Naive thymus-derived CD8-positive, alpha-beta T cell (primary cell): ENCODE measurements at regions not wholly inside any gene's neighbourhood (a gene's known extent, or its start where the extent isn't known, plus 50 kb on each side); places are given as distances from the start of the nearest gene placed in this dataset.
A peak's percentile ranks its signal among the peaks of the same experiment; 100 is the strongest.

Source experiments
- ATAC-seq, 2 donors: fragments of 150-1000 bp; cut with Tn5 transposase in 1 of 2; sonication (Bioruptor Pico), chemical (Tn5 transposase) in 1 of 2; 1 replicate in 1 of 2; 2 replicates in 1 of 2; pipeline ENCODE4 v1.10.0; 2021; ENCODE audit warnings: mild to moderate bottlenecking in 2 of 2, moderate library complexity in 2 of 2
- POLR2A ChIA-PET: fragments of 350-600 bp; sonication (Branson Sonifier 250); formaldehyde crosslinking; loops from one replicate; lab custom pipeline; 2021; ENCODE audit warnings: antibody characterized with exemption; lab: Charles Lee
- DNase-seq, 10 donors: peaks; one replicate each; pipeline versions ENCODE4 v3.0.0 to v3.0.0-alpha.2; 2020 to 2022
- H3K27ac Mint-ChIP-seq, 10 donors: one replicate each; pipeline ENCODE4 v1.8.0; 2020 to 2022; ENCODE audit warnings: mild to moderate bottlenecking in 10 of 10, mixed read lengths in 10 of 10, moderate library complexity in 4 of 10, inconsistent platforms in 1 of 10
- H3K27me3 Mint-ChIP-seq, 5 donors: one replicate each; pipeline ENCODE4 v1.8.0; 2021 to 2022; ENCODE audit warnings: mixed read lengths in 5 of 5
- H3K36me3 Mint-ChIP-seq, 3 donors: one replicate each; pipeline ENCODE4 v1.8.0; 2020 to 2022; ENCODE audit warnings: mixed read lengths in 3 of 3, mild to moderate bottlenecking in 2 of 3, inconsistent platforms in 1 of 3
- H3K4me1 Mint-ChIP-seq, 4 donors: one replicate each; pipeline ENCODE4 v1.8.0; 2021 to 2022; ENCODE audit warnings: mixed read lengths in 4 of 4
- H3K4me3 Mint-ChIP-seq, 10 donors: one replicate each; pipeline ENCODE4 v1.8.0; 2020 to 2022; ENCODE audit warnings: mild to moderate bottlenecking in 10 of 10, mixed read lengths in 10 of 10, moderate library complexity in 6 of 10, inconsistent platforms in 1 of 10
- H3K9me3 Mint-ChIP-seq, 9 donors: one replicate each; pipeline ENCODE4 v1.8.0; 2020 to 2022; ENCODE audit warnings: mixed read lengths in 9 of 9, mild to moderate bottlenecking in 3 of 9, inconsistent platforms in 1 of 9, moderate library complexity in 1 of 9

DNA sequence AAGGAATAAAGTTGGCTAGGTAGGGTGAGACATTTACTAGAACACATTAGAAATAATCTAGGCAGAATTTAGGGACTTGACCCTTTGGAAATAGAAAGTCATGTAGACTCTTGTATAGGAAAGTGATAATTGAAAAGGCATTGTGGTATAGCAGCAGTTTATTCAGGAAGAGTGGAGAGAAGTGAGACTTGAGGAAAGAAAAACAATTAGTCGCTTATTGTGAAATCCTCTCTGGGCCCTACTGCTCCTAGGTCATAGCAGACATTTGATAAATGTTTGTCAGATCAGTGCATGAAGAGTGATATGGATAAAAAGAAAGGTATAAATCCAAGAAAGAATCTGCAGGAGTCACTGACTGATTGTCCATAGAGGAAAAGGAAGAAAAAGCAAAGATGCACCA lies 337.6 kb downstream of the HNRNPD start:
- POLR2A ChIA-PET: no interaction called here
- DNase-seq: no peak
- H3K27me3 Mint-ChIP-seq: peaks cover 27 to 88% (median 28%) of the 10 kb centered on the region in 5 donors
- no peaks in the 10 kb centered on the region for H3K9me3 Mint-ChIP-seq
- peak overlapping the region in 1 of 10 donors; percentile 19 for H3K27ac Mint-ChIP-seq
- H3K4me1 Mint-ChIP-seq: no peaks in the 10 kb centered on the region
- H3K4me3 Mint-ChIP-seq: no peak overlapping the region
- no peaks in the 10 kb centered on the region for H3K36me3 Mint-ChIP-seq
- no peak for ATAC-seq

DNA sequence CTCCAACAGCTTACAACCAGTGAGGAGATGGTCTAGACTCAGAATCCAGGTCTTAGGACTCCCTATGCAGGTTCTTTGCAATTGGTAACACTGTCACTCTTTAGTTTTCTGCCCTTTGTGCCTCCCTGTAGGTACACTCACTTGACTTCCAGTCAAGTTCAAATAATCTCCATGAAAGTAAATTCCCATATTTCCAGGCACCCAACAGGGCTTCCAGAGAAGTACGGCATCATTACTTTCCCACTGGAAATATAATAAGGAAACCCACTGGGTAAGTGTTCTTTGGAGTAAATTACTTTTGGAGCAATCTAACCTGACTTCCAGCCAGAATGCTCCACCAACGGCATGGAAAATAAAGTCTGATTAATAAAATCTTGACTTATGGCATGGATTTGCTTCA lies 338.9 kb downstream of the HNRNPD start:
- no peaks in the 10 kb centered on the region for H3K9me3 Mint-ChIP-seq
- POLR2A ChIA-PET: no interaction called here
- ATAC-seq: no peak
- no peak for DNase-seq
- no peaks in the 10 kb centered on the region for H3K4me1 Mint-ChIP-seq
- peaks cover 21 to 87% (median 25%) of the 10 kb centered on the region in 5 donors for H3K27me3 Mint-ChIP-seq
- H3K4me3 Mint-ChIP-seq: no peak overlapping the region
- no peak overlapping the region for H3K27ac Mint-ChIP-seq
- no peaks in the 10 kb centered on the region for H3K36me3 Mint-ChIP-seq

DNA sequence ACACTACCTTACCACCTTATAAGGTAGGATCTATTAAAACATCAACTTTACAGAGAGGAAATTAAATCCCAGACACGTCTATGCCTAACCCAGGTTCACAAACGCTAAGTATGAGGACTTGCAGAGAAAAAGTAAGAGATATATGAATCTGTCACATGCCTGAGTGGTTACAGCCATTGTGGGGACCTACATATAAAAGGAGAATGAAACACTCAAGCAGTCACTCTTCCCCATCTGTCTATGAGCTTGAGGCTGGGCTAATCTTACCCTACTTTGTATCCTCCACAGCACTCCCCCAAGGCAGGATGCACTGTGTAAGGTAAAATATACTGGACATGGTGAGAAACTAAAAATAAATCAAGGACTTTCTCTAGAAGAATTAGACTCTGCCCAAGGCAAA lies 339.9 kb downstream of the HNRNPD start:
- POLR2A ChIA-PET: no interaction called here
- Mint-ChIP-seq H3K27ac (no peak overlapping the region), H3K36me3 (no peaks in the 10 kb centered on the region), H3K4me1 (no peaks in the 10 kb centered on the region), H3K4me3 (no peak overlapping the region), H3K27me3 (peaks cover 21 to 85% (median 22%) of the 10 kb centered on the region in 5 donors), H3K9me3 (no peaks in the 10 kb centered on the region)
- ATAC-seq (no peak), DNase-seq (no peak)

DNA sequence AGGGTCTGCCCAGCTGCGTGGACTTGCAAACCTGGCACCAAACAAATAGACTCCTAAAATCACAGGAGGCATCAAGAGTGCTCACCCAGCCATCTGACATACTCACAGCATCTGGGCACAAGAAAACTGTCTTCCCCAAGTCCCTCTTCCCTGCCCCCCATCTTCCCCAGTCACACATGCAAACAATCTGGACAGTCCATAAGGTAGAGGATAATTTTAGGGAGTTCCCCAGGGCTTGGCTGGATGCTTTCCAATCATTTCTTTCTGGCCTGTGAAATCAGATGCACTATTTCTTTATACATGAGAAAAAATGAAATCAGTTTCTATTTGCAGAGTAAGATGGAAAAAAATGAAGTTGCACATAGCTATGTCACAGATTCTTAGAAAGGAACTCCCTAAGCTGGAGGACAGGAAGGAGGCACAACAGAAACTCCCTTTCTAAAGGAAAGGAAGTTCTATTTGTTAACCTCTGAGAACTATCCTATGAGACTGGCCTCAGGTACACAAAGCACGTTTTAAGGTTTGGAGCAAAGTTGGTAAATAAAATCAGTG lies 342.3 kb downstream of the HNRNPD start:
- ATAC-seq (no peak), DNase-seq (no peak)
- POLR2A ChIA-PET: no interaction called here
- Mint-ChIP-seq H3K4me1 (no peaks in the 10 kb centered on the region), H3K27ac (no peak overlapping the region), H3K4me3 (no peak overlapping the region), H3K27me3 (peaks cover 13 to 62% (median 18%) of the 10 kb centered on the region in 5 donors), H3K9me3 (no peaks in the 10 kb centered on the region), H3K36me3 (no peaks in the 10 kb centered on the region)

- peaks cover 0 to 5% (median 2%) of the 10 kb centered on the region in 3 donors for H3K36me3 Mint-ChIP-seq
- no peak for ATAC-seq
- no peak overlapping the region for H3K4me3 Mint-ChIP-seq
- POLR2A ChIA-PET: no interaction called here
- H3K27ac Mint-ChIP-seq: no peak overlapping the region
- H3K9me3 Mint-ChIP-seq: peaks cover 0 to 31% (median 14%) of the 10 kb centered on the region in 9 donors
- H3K4me1 Mint-ChIP-seq: no peaks in the 10 kb centered on the region
- peak in 3 of 10 donors; percentile 2 to 21 (median 14) for DNase-seq
- H3K27me3 Mint-ChIP-seq: peaks cover 6 to 20% (median 7%) of the 10 kb centered on the region in 5 donors
These were observed 356.1 kb downstream of the HNRNPD start for GRCh38 chr4:82017680-82018079.

- peaks cover 0 to 15% (median 4%) of the 10 kb centered on the region in 9 donors for H3K9me3 Mint-ChIP-seq
- H3K36me3 Mint-ChIP-seq: peaks cover 0 to 7% (median 6%) of the 10 kb centered on the region in 3 donors
- no peak overlapping the region for H3K4me3 Mint-ChIP-seq
- ATAC-seq (no peak), DNase-seq (no peak)
- POLR2A ChIA-PET: no interaction called here
- peaks cover 8 to 39% (median 10%) of the 10 kb centered on the region in 5 donors for H3K27me3 Mint-ChIP-seq
- no peaks in the 10 kb centered on the region for H3K4me1 Mint-ChIP-seq
- H3K27ac Mint-ChIP-seq: no peak overlapping the region
These were observed 368.6 kb downstream of the HNRNPD start for GRCh38 chr4:82005158-82005557.

DNA sequence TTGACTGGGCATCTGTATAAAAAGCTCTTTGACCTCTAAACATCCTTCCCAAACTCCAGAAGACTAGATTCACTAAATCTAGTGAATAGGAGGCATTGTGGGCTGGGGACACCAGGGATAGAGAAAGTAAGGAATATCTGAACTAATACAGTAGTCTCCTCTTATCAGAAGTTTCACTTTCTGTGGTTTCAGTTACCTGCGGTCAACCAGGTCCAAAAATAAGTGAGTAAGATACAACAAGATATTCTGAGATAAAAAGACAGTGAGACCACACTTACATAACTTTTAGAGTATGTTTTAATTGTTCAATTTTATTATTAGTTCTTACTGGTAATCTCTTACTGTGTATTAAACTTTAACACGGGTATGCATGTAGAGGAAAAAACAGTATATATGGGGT lies 376.5 kb downstream of the HNRNPD start:
- POLR2A ChIA-PET: no interaction called here
- H3K27ac Mint-ChIP-seq: no peak overlapping the region
- ATAC-seq (no peak), DNase-seq (no peak)
- peaks cover 0 to 3% (median 0%) of the 10 kb centered on the region in 5 donors for H3K27me3 Mint-ChIP-seq
- H3K4me3 Mint-ChIP-seq: no peak overlapping the region
- H3K36me3 Mint-ChIP-seq: peaks cover 0 to 6% (median 2%) of the 10 kb centered on the region in 3 donors
- H3K4me1 Mint-ChIP-seq: no peaks in the 10 kb centered on the region
- peaks cover 0 to 12% (median 3%) of the 10 kb centered on the region in 9 donors for H3K9me3 Mint-ChIP-seq

DNA sequence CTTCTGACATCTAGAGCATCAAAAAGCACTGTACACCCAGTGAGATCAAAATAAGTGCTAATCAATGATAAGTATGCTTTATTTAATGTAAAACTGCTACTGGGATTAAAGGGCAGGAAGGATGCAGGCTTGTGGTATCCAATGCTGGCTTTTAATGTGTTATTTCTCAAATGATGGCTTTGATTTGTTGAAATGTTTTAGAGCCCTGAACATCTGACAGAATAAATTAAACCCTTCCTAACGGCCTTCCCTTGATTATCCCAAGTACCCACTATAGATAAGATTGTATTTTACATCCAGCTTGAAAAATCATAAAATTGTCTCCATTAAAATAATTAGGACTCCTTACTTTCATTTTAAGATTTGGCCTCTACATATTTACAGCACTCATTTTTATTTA lies 382.9 kb downstream of the HNRNPD start:
- H3K36me3 Mint-ChIP-seq: peaks cover 0 to 4% (median 0%) of the 10 kb centered on the region in 3 donors
- no peak for ATAC-seq
- POLR2A ChIA-PET: no interaction called here

GRCh38 chr4:81990211-81990610 lies 383.6 kb downstream of the HNRNPD start:
- DNase-seq (no peak), ATAC-seq (no peak)
- Mint-ChIP-seq H3K4me3 (no peak overlapping the region), H3K4me1 (no peaks in the 10 kb centered on the region), H3K27ac (no peak overlapping the region), H3K27me3 (peaks cover 9 to 11% (median 9%) of the 10 kb centered on the region in 5 donors), H3K9me3 (no peaks in the 10 kb centered on the region), H3K36me3 (peaks cover 0 to 4% (median 0%) of the 10 kb centered on the region in 3 donors)
- POLR2A ChIA-PET: no interaction called here

More for the DNA sequence above, 382.9 kb downstream of the HNRNPD start:
- Mint-ChIP-seq H3K27me3 (peaks cover 6 to 11% (median 8%) of the 10 kb centered on the region in 5 donors), H3K27ac (no peak overlapping the region), H3K9me3 (no peaks in the 10 kb centered on the region), H3K4me3 (no peak overlapping the region), H3K4me1 (no peaks in the 10 kb centered on the region)
- no peak for DNase-seq

DNA sequence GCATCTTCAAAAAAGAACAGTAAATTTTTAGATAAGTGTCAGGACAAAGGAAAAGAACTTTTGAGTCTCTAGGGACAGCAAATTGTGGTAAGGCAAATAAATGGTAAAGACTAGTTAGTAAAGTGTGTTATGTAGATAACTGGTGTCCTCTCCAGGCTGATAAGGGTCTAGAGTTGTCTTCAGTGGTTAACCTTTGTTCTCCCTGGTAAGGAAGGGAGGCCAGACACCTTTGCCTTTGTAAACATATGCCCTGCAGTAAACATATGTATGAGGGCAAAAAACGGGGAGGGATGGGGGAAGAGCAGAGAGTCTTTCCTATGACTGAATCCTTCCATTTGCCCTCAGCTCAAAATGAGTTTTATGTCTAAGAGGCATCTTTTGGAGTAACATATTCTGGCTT lies 384.6 kb downstream of the HNRNPD start:
- no peaks in the 10 kb centered on the region for H3K9me3 Mint-ChIP-seq
- DNase-seq (no peak), ATAC-seq (no peak)
- H3K4me3 Mint-ChIP-seq: no peak overlapping the region
- H3K4me1 Mint-ChIP-seq: no peaks in the 10 kb centered on the region
- H3K27me3 Mint-ChIP-seq: peaks cover 9 to 11% (median 9%) of the 10 kb centered on the region in 5 donors
- POLR2A ChIA-PET: no interaction called here
- H3K27ac Mint-ChIP-seq: no peak overlapping the region
- H3K36me3 Mint-ChIP-seq: peaks cover 0 to 4% (median 0%) of the 10 kb centered on the region in 3 donors

DNA sequence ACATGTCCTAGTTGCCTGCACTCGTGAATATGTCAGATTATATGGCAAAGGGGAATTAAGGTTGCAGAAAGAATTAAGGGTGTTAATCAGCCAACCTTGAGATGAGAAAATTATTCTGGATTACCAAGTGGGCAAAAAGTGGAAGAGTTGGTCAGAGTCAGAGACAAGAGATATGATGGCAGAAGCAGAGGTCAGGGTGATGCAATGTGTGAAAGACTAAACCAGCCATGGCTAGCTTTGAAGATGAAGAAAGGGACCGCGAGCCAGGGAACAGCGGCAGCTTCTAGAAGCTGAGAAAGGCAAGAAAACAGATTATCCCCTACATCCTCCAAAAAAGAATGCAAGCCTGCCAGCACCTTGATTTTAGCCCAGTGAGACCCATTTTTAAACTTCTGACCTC lies 385.6 kb downstream of the HNRNPD start:
- Mint-ChIP-seq H3K4me3 (no peak overlapping the region), H3K27ac (no peak overlapping the region), H3K4me1 (no peaks in the 10 kb centered on the region), H3K27me3 (peaks cover 9 to 11% (median 9%) of the 10 kb centered on the region in 5 donors), H3K9me3 (no peaks in the 10 kb centered on the region), H3K36me3 (peaks cover 0 to 4% (median 0%) of the 10 kb centered on the region in 3 donors)
- DNase-seq (no peak), ATAC-seq (no peak)
- POLR2A ChIA-PET: no interaction called here

DNA sequence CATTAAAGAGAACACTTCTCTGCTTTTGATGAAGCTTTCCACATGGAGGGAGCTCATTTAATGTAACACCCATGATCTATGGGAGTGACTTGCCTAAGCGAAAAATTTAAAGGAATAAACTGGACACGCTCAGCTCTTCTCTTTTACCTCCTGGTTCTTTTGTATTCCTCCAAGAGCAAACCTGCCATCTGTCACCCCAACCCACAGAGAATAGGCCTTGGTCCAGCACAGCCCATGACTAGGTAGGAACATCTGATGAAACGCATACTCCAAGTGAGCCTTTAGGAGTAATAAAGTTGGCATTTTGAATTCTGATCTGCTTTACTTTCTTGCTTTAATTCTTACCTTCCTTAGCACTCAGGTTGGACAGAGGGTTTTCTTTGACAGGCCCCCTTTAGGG lies 389.0 kb downstream of the HNRNPD start:
- peaks cover 0 to 4% (median 0%) of the 10 kb centered on the region in 3 donors for H3K36me3 Mint-ChIP-seq
- ATAC-seq (no peak), DNase-seq (no peak)
- POLR2A ChIA-PET: no interaction called here
- no peak overlapping the region for H3K27ac Mint-ChIP-seq
- H3K4me3 Mint-ChIP-seq: no peak overlapping the region
- H3K4me1 Mint-ChIP-seq: no peaks in the 10 kb centered on the region
- peaks cover 7 to 10% (median 9%) of the 10 kb centered on the region in 5 donors for H3K27me3 Mint-ChIP-seq
- H3K9me3 Mint-ChIP-seq: no peaks in the 10 kb centered on the region

DNA sequence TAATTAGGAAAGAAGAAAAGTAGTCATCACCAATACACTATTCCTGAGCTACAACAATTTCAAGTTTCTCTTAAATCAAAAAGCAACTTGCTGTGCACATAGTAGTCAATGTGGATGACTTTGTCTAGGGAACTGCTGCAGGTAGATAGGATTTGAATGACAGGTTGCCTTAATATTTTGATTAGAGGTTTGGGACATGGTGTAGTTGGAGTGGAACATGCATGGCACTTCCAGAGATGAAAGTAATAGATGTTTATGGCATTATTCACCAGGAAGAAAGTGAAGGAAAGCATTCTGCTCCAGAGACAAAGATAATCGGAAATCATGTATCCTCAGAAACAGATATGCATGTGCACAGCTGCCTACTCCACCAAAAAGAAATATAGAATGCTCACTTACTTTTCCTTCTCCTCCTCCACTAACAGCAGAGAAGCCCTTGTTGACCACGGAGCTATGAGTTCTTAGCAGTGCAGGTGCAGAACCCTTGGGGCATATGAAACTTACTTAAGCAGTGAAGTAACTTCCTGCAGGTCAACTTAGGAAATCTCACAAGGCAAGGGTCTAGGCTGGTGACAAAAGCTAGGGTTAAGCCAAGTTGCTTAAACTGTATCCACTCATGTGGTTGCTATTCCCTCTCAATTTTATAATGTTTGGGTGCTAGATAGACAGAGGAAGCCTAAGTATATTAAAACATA lies 390.8 kb downstream of the HNRNPD start:
- POLR2A ChIA-PET: no interaction called here
- H3K27me3 Mint-ChIP-seq: peaks cover 5 to 6% (median 6%) of the 10 kb centered on the region in 5 donors
- H3K4me1 Mint-ChIP-seq: no peaks in the 10 kb centered on the region
- DNase-seq (no peak), ATAC-seq (no peak)
- H3K36me3 Mint-ChIP-seq: peaks cover 0 to 2% (median 0%) of the 10 kb centered on the region in 3 donors
- H3K4me3 Mint-ChIP-seq: no peak overlapping the region
- H3K9me3 Mint-ChIP-seq: no peaks in the 10 kb centered on the region
- no peak overlapping the region for H3K27ac Mint-ChIP-seq
